SK-N-SH treated with all-trans-retinoic acid at 6 μM for 48 hours (cell line): ENCODE measurements at regions not wholly inside any gene's neighbourhood (a gene's known extent, or its start where the extent isn't known, plus 50 kb on each side); places are given as distances from the start of the nearest gene placed in this dataset.

Experiments
- ARNTL ChIP-seq: fragments of 450-650 bp; formaldehyde crosslinking; IDR thresholded peaks from 2 replicates; pipeline ENCODE4 v1.5.0; 2020; ENCODE audit warnings: low read depth, mild to moderate bottlenecking, moderate library complexity, borderline replicate concordance
- CREB5 ChIP-seq: fragments of 250-450 bp; sonication (Bioruptor Pico); IDR thresholded peaks from 2 replicates; pipeline ENCODE4 v1.5.1; 2020; ENCODE audit warnings: low read depth, mild to moderate bottlenecking, moderate library complexity
- ESRRG ChIP-seq: fragments of 250-450 bp; sonication (Bioruptor Pico); IDR thresholded peaks from 2 replicates; pipeline ENCODE4 v1.6.1; 2021; ENCODE audit warnings: mild to moderate bottlenecking
- GLIS3 ChIP-seq: fragments of 250-450 bp; sonication (Bioruptor Pico); IDR thresholded peaks from 2 replicates; pipeline ENCODE4 v1.5.0; 2020; ENCODE audit warnings: mild to moderate bottlenecking, moderate library complexity
- OSR1 ChIP-seq: fragments of 250-450 bp; sonication (Bioruptor Pico); IDR thresholded peaks from 2 replicates; pipeline ENCODE4 v1.8.0; 2022; ENCODE audit warnings: moderate library complexity, mild to moderate bottlenecking, inconsistent platforms
- PATZ1 ChIP-seq: fragments of 250-450 bp; sonication (Bioruptor Pico); IDR thresholded peaks from 2 replicates; pipeline ENCODE4 v1.8.0; 2020; ENCODE audit warnings: mild to moderate bottlenecking, moderate library complexity, borderline replicate concordance
- PPARA ChIP-seq: fragments of 250-450 bp; sonication (Bioruptor Pico); IDR thresholded peaks from 2 replicates; pipeline ENCODE4 v1.5.0; 2020; ENCODE audit warnings: mild to moderate bottlenecking, borderline replicate concordance
- RARB ChIP-seq: fragments of 250-450 bp; sonication (Bioruptor Pico); IDR thresholded peaks from 2 replicates; pipeline ENCODE4 v1.8.0; 2021; ENCODE audit warnings: mild to moderate bottlenecking, moderate library complexity
- TCF4 ChIP-seq: fragments of 250-450 bp; sonication (Bioruptor Pico); IDR thresholded peaks from 2 replicates; pipeline ENCODE4 v1.8.0; 2021; ENCODE audit warnings: mild to moderate bottlenecking, moderate library complexity, borderline replicate concordance
- TSHZ2 ChIP-seq: fragments of 250-450 bp; sonication (Bioruptor Pico); IDR thresholded peaks from 2 replicates; pipeline ENCODE4 v1.5.0; 2020; ENCODE audit warnings: mild to moderate bottlenecking, moderate library complexity
- ZC3H10 ChIP-seq: fragments of 250-450 bp; sonication (Bioruptor Pico); IDR thresholded peaks from 2 replicates; pipeline ENCODE4 v1.5.1; 2021; ENCODE audit warnings: mild to moderate bottlenecking, moderate library complexity
- ZFP3 ChIP-seq: fragments of 250-450 bp; sonication (Bioruptor Pico); IDR thresholded peaks from 2 replicates; pipeline ENCODE4 v1.5.0; 2020; ENCODE audit warnings: mild to moderate bottlenecking, moderate library complexity
- ZFP30 ChIP-seq: fragments of 450-650 bp; formaldehyde crosslinking; IDR thresholded peaks from 2 replicates; pipeline ENCODE4 v1.5.0; 2022; ENCODE audit warnings: mild to moderate bottlenecking, moderate library complexity
- ZNF565 ChIP-seq: fragments of 450-650 bp; formaldehyde crosslinking; conservative IDR thresholded peaks from 2 replicates; pipeline ENCODE4 v1.5.0; 2020; ENCODE audit warnings: low read depth, mild to moderate bottlenecking, moderate library complexity

GRCh38 chr18:70641156-70641775, 352.4 kb downstream of the SOCS6 start:
- TF ChIP-seq ZFP3 (CRISPR knock-in tag) (no peak), CREB5 (CRISPR knock-in tag) (no peak), PATZ1 (CRISPR knock-in tag) (no peak), PPARA (CRISPR knock-in tag) (no peak), ARNTL (CRISPR knock-in tag) (no peak), ESRRG (no peak), ZFP30 (no peak), ZNF565 (CRISPR knock-in tag) (no peak), ZC3H10 (CRISPR knock-in tag) (no peak), OSR1 (CRISPR knock-in tag) (no peak), RARB (CRISPR knock-in tag) (no peak), TSHZ2 (CRISPR knock-in tag) (no peak), TCF4 (CRISPR knock-in tag) (no peak), GLIS3 (no peak)
